ENCODE measurements at regions not wholly inside any gene's neighbourhood (a gene's known extent, or its start where the extent isn't known, plus 50 kb on each side); places are given as distances from the start of the nearest gene placed in this dataset.

GRCh38 chr11:8858808-8859207 is 52.2 kb upstream of the AKIP1 start:
- no peaks in the 10 kb centered on the region; the same call in 1 of the 2 replicates for H3K36me3 Mint-ChIP-seq (ENCODE audit: low read depth)

More at GRCh38 chr11:8858808-8859207, 52.2 kb upstream of the AKIP1 start:
- H3K27ac Mint-ChIP-seq, result no peak overlapping the region
- H3K4me1 Mint-ChIP-seq (ENCODE audit: low read depth), result peaks cover 22% of the 10 kb centered on the region
- H3K4me3 Mint-ChIP-seq, result no peak overlapping the region
- no peaks in the 10 kb centered on the region for H3K9me3 Mint-ChIP-seq
- peaks cover 2% of the 10 kb centered on the region; the same call in 1 of the 2 replicates for H3K27me3 Mint-ChIP-seq (ENCODE audit: insufficient read depth)
- DNase-seq, result no peak
- TF ChIP-seq, protein P1, sequence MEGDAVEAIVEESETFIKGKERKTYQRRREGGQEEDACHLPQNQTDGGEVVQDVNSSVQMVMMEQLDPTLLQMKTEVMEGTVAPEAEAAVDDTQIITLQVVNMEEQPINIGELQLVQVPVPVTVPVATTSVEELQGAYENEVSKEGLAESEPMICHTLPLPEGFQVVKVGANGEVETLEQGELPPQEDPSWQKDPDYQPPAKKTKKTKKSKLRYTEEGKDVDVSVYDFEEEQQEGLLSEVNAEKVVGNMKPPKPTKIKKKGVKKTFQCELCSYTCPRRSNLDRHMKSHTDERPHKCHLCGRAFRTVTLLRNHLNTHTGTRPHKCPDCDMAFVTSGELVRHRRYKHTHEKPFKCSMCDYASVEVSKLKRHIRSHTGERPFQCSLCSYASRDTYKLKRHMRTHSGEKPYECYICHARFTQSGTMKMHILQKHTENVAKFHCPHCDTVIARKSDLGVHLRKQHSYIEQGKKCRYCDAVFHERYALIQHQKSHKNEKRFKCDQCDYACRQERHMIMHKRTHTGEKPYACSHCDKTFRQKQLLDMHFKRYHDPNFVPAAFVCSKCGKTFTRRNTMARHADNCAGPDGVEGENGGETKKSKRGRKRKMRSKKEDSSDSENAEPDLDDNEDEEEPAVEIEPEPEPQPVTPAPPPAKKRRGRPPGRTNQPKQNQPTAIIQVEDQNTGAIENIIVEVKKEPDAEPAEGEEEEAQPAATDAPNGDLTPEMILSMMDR (IDR thresholded peaks at IDR 0.05), result no peak

Data from HFFc6 (cell line).